SK-N-SH treated with all-trans-retinoic acid at 6 μM for 48 hours (cell line): ENCODE measurements at regions not wholly inside any gene's neighbourhood (a gene's known extent, or its start where the extent isn't known, plus 50 kb on each side); places are given as distances from the start of the nearest gene placed in this dataset.

Source experiments
- ATAC-seq: fragments of 200-7000 bp; cut with Tn5 transposase; 3 replicates; pipeline ENCODE4 v1.9.1; 2020; ENCODE audit warnings: mild to moderate bottlenecking, moderate library complexity
- BACH2 ChIP-seq: fragments of 250-450 bp; sonication (Bioruptor Pico); IDR thresholded peaks from 2 replicates; pipeline ENCODE4 v1.9.0; 2021; ENCODE audit warnings: mild to moderate bottlenecking, borderline replicate concordance
- CSRNP3 ChIP-seq: fragments of 250-450 bp; sonication (Bioruptor Pico); IDR thresholded peaks from 2 replicates; pipeline ENCODE4 v1.5.1; 2021; ENCODE audit warnings: mild to moderate bottlenecking, moderate library complexity
- ESRRG ChIP-seq: fragments of 250-450 bp; sonication (Bioruptor Pico); IDR thresholded peaks from 2 replicates; pipeline ENCODE4 v1.6.1; 2021; ENCODE audit warnings: mild to moderate bottlenecking
- GLIS3 ChIP-seq: fragments of 250-450 bp; sonication (Bioruptor Pico); IDR thresholded peaks from 2 replicates; pipeline ENCODE4 v1.5.0; 2020; ENCODE audit warnings: mild to moderate bottlenecking, moderate library complexity
- ISL1 ChIP-seq: fragments of 250-450 bp; sonication (Bioruptor Pico); IDR thresholded peaks from 2 replicates; pipeline ENCODE4 v2.1.2; 2022; ENCODE audit warnings: mild to moderate bottlenecking, moderate library complexity
- OSR1 ChIP-seq: fragments of 250-450 bp; sonication (Bioruptor Pico); IDR thresholded peaks from 2 replicates; pipeline ENCODE4 v1.8.0; 2022; ENCODE audit warnings: moderate library complexity, mild to moderate bottlenecking, inconsistent platforms
- PATZ1 ChIP-seq: fragments of 250-450 bp; sonication (Bioruptor Pico); IDR thresholded peaks from 2 replicates; pipeline ENCODE4 v1.8.0; 2020; ENCODE audit warnings: mild to moderate bottlenecking, moderate library complexity, borderline replicate concordance
- POU6F1 ChIP-seq: fragments of 250-450 bp; sonication (Bioruptor Pico); IDR thresholded peaks from 2 replicates; pipeline ENCODE4 v1.8.0; 2021; ENCODE audit warnings: low read depth, mild to moderate bottlenecking, moderate library complexity, borderline replicate concordance
- PPARA ChIP-seq: fragments of 250-450 bp; sonication (Bioruptor Pico); IDR thresholded peaks from 2 replicates; pipeline ENCODE4 v1.5.0; 2020; ENCODE audit warnings: mild to moderate bottlenecking, borderline replicate concordance
- RARB ChIP-seq: fragments of 250-450 bp; sonication (Bioruptor Pico); IDR thresholded peaks from 2 replicates; pipeline ENCODE4 v1.8.0; 2021; ENCODE audit warnings: mild to moderate bottlenecking, moderate library complexity
- SNAI2 ChIP-seq: fragments of 250-450 bp; sonication (Bioruptor Pico); IDR thresholded peaks from 2 replicates; pipeline ENCODE4 v1.5.0; 2020; ENCODE audit warnings: mild to moderate bottlenecking, moderate library complexity
- TCF4 ChIP-seq: fragments of 250-450 bp; sonication (Bioruptor Pico); IDR thresholded peaks from 2 replicates; pipeline ENCODE4 v1.8.0; 2021; ENCODE audit warnings: mild to moderate bottlenecking, moderate library complexity, borderline replicate concordance
- TOX ChIP-seq: fragments of 250-450 bp; sonication (Bioruptor Pico); IDR thresholded peaks from 2 replicates; pipeline ENCODE4 v1.8.0; 2021; ENCODE audit warnings: mild to moderate bottlenecking, moderate library complexity, borderline replicate concordance
- TSHZ2 ChIP-seq: fragments of 250-450 bp; sonication (Bioruptor Pico); IDR thresholded peaks from 2 replicates; pipeline ENCODE4 v1.5.0; 2020; ENCODE audit warnings: mild to moderate bottlenecking, moderate library complexity
- ZC3H10 ChIP-seq: fragments of 250-450 bp; sonication (Bioruptor Pico); IDR thresholded peaks from 2 replicates; pipeline ENCODE4 v1.5.1; 2021; ENCODE audit warnings: mild to moderate bottlenecking, moderate library complexity
- ZFP3 ChIP-seq: fragments of 250-450 bp; sonication (Bioruptor Pico); IDR thresholded peaks from 2 replicates; pipeline ENCODE4 v1.5.0; 2020; ENCODE audit warnings: mild to moderate bottlenecking, moderate library complexity
- ZFP30 ChIP-seq: fragments of 450-650 bp; formaldehyde crosslinking; IDR thresholded peaks from 2 replicates; pipeline ENCODE4 v1.5.0; 2022; ENCODE audit warnings: mild to moderate bottlenecking, moderate library complexity
- ZNF565 ChIP-seq: fragments of 450-650 bp; formaldehyde crosslinking; conservative IDR thresholded peaks from 2 replicates; pipeline ENCODE4 v1.5.0; 2020; ENCODE audit warnings: low read depth, mild to moderate bottlenecking, moderate library complexity
- ZNF70 ChIP-seq: fragments of 450-650 bp; formaldehyde crosslinking; IDR thresholded peaks from 2 replicates; pipeline ENCODE4 v1.5.0; 2020; ENCODE audit warnings: mild to moderate bottlenecking, moderate library complexity

- TF ChIP-seq RARB (CRISPR knock-in tag) (no peak), ZNF565 (CRISPR knock-in tag) (no peak), ESRRG (CRISPR knock-in tag) (no peak), PATZ1 (CRISPR knock-in tag) (no peak), TSHZ2 (CRISPR knock-in tag) (no peak), SNAI2 (no peak), POU6F1 (no peak), ISL1 (CRISPR knock-in tag) (no peak), OSR1 (CRISPR knock-in tag) (no peak)
- TF ChIP-seq, all 23 proteins: peak for 0
- no peak for ATAC-seq
Observed at GRCh38 chr15:46646490-46646889, 1011.7 kb downstream of the SQOR start.

GRCh38 chr15:46647046-46647445 lies 1012.2 kb downstream of the SQOR start:
- ATAC-seq: no peak
- TF ChIP-seq TOX (CRISPR knock-in tag): no peak

GRCh38 chr15:46652266-46652665 lies 1017.4 kb downstream of the SQOR start:
- ATAC-seq: no peak
- TF ChIP-seq CSRNP3 (CRISPR knock-in tag) (no peak), TCF4 (CRISPR knock-in tag) (no peak), PPARA (CRISPR knock-in tag) (no peak), GLIS3 (CRISPR knock-in tag) (no peak), RARB (CRISPR knock-in tag) (no peak), ISL1 (CRISPR knock-in tag) (no peak)

- no peak for ATAC-seq
- TF ChIP-seq GLIS3 (CRISPR knock-in tag) (no peak), OSR1 (CRISPR knock-in tag) (no peak), SNAI2 (no peak), ZNF565 (CRISPR knock-in tag) (no peak), ESRRG (CRISPR knock-in tag) (no peak), BACH2 (CRISPR knock-in tag) (no peak), TOX (CRISPR knock-in tag) (no peak), PATZ1 (CRISPR knock-in tag) (no peak), POU6F1 (no peak), ZC3H10 (CRISPR knock-in tag) (no peak), ISL1 (CRISPR knock-in tag) (no peak), ZFP3 (CRISPR knock-in tag) (no peak), CSRNP3 (CRISPR knock-in tag) (no peak), TCF4 (CRISPR knock-in tag) (no peak), ZNF70 (CRISPR knock-in tag) (no peak), ZFP30 (CRISPR knock-in tag) (no peak), TSHZ2 (CRISPR knock-in tag) (no peak)
Observed at GRCh38 chr15:46654993-46655392, 1020.2 kb downstream of the SQOR start.
